ENCODE measurements at regions not wholly inside any gene's neighbourhood (a gene's known extent, or its start where the extent isn't known, plus 50 kb on each side); places are given as distances from the start of the nearest gene placed in this dataset.

GRCh38 chr9:79962836-79963235 lies 391.1 kb downstream of the TLE4 start:
- TF ChIP-seq CTCF (IDR thresholded peaks at IDR 0.05) (no peak), POLR2AphosphoS5 (IDR thresholded peaks at IDR 0.05) (no peak), EP300 (IDR thresholded peaks at IDR 0.05) (no peak)
